Breast epithelium (tissue), 4 donors: ENCODE measurements at regions not wholly inside any gene's neighbourhood (a gene's known extent, or its start where the extent isn't known, plus 50 kb on each side); places are given as distances from the start of the nearest gene placed in this dataset.
"Not testable (repeated sequence)": the region's sequence is repeated elsewhere in the genome, so short reads cannot be mapped to it uniquely, and the experiment has no call there.

Source experiments
- DNase-seq, 2 donors: peaks; one replicate each; pipeline ENCODE4 v3.0.0-alpha.2; 2019; ENCODE audit warnings: low spot score in 2 of 2
- H3K27ac ChIP-seq, 2 donors: fragments of 200-600 bp; sonication (generic) in 1 of 2; one replicate each; pipeline ENCODE4 v1.5.1; 2016 to 2019; ENCODE audit warnings: mild to moderate bottlenecking in 1 of 2
- H3K27me3 ChIP-seq, 2 donors: fragments of 200-600 bp; sonication (generic) in 1 of 2; one replicate each; pipeline versions ENCODE4 v1.5.1 to v1.6.0; 2017 to 2019; ENCODE audit warnings: control low read depth in 1 of 2, mild to moderate bottlenecking in 1 of 2
- H3K36me3 ChIP-seq: fragments of 200-600 bp; one replicate; pipeline ENCODE4 v1.5.1; 2019
- H3K4me1 ChIP-seq, 2 donors: fragments of 200-600 bp; sonication (generic); one replicate each; pipeline ENCODE4 v1.5.1; 2016 to 2019; ENCODE audit warnings: control low read depth in 1 of 2
- H3K4me3 ChIP-seq, 3 donors: fragments of 200-600 bp; sonication (generic); 1 replicate in 2 of 3; 2 replicates in 1 of 3; pipeline ENCODE4 v1.5.1; 2016 to 2019; ENCODE audit warnings: mild to moderate bottlenecking in 3 of 3, moderate library complexity in 2 of 3
- H3K9me3 ChIP-seq, 2 donors: fragments of 200-600 bp; sonication (generic) in 1 of 2; one replicate each; pipeline ENCODE4 v1.5.1; 2016 to 2019; ENCODE audit warnings: control low read depth in 1 of 2
- POLR2A ChIP-seq: fragments of 450-650 bp; IDR thresholded peaks from one replicate; pipeline ENCODE4 v1.6.1; 2016; ENCODE audit warnings: antibody characterized with exemption, mild to moderate bottlenecking, moderate library complexity
- POLR2AphosphoS5 ChIP-seq, 3 donors: sonication (generic); formaldehyde crosslinking; IDR thresholded peaks; one replicate each; pipeline ENCODE4 v1.6.1; 2017; ENCODE audit warnings: antibody characterized with exemption in 3 of 3
- intact Hi-C: fragments of 100-400 bp; cut with DNase I; formaldehyde crosslinking; loops from one replicate; pipeline ENCODE4 v1.15.1; 2023; ENCODE audit warnings: low total_unique reads
- TF ChIP-seq, protein P1 (sequence below), 3 donors: fragments of 450-650 bp; IDR thresholded peaks; one replicate each; pipeline ENCODE4 v1.5.1; 2016 to 2017; ENCODE audit warnings: antibody characterized with exemption in 3 of 3, mild to moderate bottlenecking in 3 of 3, moderate library complexity in 3 of 3

- Histone ChIP-seq H3K4me3 (no peak overlapping the region), H3K27me3 (no peaks in the 10 kb centered on the region), H3K27ac (no peak overlapping the region), H3K36me3 (no peaks in the 10 kb centered on the region), H3K9me3 (no peaks in the 10 kb centered on the region), H3K4me1 (no peaks in the 10 kb centered on the region)
- intact Hi-C loops = no loop called here
- no peak for DNase-seq
- TF ChIP-seq, protein P1, sequence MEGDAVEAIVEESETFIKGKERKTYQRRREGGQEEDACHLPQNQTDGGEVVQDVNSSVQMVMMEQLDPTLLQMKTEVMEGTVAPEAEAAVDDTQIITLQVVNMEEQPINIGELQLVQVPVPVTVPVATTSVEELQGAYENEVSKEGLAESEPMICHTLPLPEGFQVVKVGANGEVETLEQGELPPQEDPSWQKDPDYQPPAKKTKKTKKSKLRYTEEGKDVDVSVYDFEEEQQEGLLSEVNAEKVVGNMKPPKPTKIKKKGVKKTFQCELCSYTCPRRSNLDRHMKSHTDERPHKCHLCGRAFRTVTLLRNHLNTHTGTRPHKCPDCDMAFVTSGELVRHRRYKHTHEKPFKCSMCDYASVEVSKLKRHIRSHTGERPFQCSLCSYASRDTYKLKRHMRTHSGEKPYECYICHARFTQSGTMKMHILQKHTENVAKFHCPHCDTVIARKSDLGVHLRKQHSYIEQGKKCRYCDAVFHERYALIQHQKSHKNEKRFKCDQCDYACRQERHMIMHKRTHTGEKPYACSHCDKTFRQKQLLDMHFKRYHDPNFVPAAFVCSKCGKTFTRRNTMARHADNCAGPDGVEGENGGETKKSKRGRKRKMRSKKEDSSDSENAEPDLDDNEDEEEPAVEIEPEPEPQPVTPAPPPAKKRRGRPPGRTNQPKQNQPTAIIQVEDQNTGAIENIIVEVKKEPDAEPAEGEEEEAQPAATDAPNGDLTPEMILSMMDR (IDR thresholded peaks at IDR 0.05) = no peak
- TF ChIP-seq POLR2AphosphoS5 (IDR thresholded peaks at IDR 0.05) = no peak
- TF ChIP-seq POLR2A = no peak
These were observed 335.6 kb upstream of the ID2 start for GRCh38 chr2:8346208-8346607.

DNA sequence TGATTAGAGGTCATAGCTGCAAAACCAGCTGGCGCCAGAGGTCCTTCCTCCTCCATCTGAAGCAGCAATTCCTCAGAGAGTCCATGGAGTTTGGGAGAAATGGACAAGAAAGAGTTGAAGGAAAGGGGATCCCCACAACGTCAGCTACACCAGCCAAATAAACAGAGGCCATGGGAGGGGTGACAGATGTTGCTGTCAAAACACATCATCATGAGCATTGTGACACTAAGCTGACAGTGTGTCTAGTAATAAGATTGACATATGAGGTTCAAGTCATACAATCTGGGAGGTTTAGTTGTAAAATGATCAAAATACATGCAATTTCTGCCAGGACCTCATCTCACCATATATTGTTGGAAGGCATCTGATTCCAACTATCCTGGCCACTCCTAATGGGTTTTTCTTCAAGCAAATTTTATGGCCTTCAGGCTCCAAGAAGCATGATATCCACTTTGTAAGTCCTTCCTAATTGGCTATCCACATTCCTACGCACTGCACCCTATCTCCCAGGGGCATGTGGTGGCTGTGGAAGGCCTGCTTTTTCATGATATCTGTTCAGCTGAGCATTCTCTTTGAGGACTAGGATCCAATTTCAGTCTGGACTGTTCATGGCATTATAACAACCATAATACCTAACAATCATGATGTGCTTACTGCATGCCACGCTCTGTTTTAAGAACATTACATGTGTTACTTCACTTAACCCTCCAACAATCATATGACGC, 335.0 kb upstream of the ID2 start:
- no peak for TF ChIP-seq POLR2A
- TF ChIP-seq, protein P1 (IDR thresholded peaks at IDR 0.05) = no peak
- H3K36me3 ChIP-seq = no peaks in the 10 kb centered on the region
- no peaks in the 10 kb centered on the region for H3K9me3 ChIP-seq
- intact Hi-C loops = no loop called here
- no peaks in the 10 kb centered on the region for H3K27me3 ChIP-seq
- DNase-seq = no peak
- no peak overlapping the region for H3K27ac ChIP-seq
- H3K4me3 ChIP-seq = no peak overlapping the region
- H3K4me1 ChIP-seq = no peaks in the 10 kb centered on the region

GRCh38 chr2:8348911-8349310, 332.9 kb upstream of the ID2 start:
- intact Hi-C loops, H3K4me3 ChIP-seq, H3K27ac ChIP-seq, H3K27me3 ChIP-seq, H3K9me3 ChIP-seq, H3K36me3 ChIP-seq, DNase-seq, H3K4me1 ChIP-seq: not testable (repeated sequence)

DNA sequence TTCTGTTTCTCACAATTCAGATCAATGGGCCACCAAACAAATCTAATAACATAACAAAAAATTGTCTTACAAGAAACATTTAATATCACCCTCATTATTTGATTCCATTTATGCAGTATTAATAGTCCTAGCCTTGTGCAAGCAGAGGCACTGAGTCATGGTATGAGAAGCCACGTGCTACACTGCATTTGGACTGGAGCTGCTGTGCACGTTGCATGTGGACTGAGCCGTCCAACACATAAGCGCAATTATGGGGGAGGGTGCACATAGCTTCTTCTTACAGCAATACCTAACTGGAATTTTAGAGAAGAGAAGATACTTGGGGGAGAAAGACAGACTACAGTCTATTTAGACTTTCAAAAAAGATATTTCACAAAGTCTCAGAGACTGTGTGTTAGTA, 329.6 kb upstream of the ID2 start:
- DNase-seq = no peak
- TF ChIP-seq POLR2A = no peak
- TF ChIP-seq, protein P1 (IDR thresholded peaks at IDR 0.05) = no peak
- no peak for TF ChIP-seq POLR2AphosphoS5 (IDR thresholded peaks at IDR 0.05)
- intact Hi-C loops = no loop called here
- no peak overlapping the region for H3K27ac ChIP-seq
- peaks cover 0 to 6% of the 10 kb centered on the region in 2 donors for H3K9me3 ChIP-seq
- H3K4me3 ChIP-seq = no peak overlapping the region
- H3K36me3 ChIP-seq = no peaks in the 10 kb centered on the region
- H3K27me3 ChIP-seq = no peaks in the 10 kb centered on the region
- no peaks in the 10 kb centered on the region for H3K4me1 ChIP-seq

GRCh38 chr2:8352989-8353388, 328.9 kb upstream of the ID2 start:
- Histone ChIP-seq H3K9me3 (peaks cover 0 to 6% of the 10 kb centered on the region in 2 donors), H3K27me3 (no peaks in the 10 kb centered on the region), H3K4me3 (no peak overlapping the region), H3K27ac (no peak overlapping the region), H3K36me3 (no peaks in the 10 kb centered on the region), H3K4me1 (no peaks in the 10 kb centered on the region)
- DNase-seq = no peak
- no peak for TF ChIP-seq POLR2AphosphoS5 (IDR thresholded peaks at IDR 0.05)
- intact Hi-C loops = no loop called here

DNA sequence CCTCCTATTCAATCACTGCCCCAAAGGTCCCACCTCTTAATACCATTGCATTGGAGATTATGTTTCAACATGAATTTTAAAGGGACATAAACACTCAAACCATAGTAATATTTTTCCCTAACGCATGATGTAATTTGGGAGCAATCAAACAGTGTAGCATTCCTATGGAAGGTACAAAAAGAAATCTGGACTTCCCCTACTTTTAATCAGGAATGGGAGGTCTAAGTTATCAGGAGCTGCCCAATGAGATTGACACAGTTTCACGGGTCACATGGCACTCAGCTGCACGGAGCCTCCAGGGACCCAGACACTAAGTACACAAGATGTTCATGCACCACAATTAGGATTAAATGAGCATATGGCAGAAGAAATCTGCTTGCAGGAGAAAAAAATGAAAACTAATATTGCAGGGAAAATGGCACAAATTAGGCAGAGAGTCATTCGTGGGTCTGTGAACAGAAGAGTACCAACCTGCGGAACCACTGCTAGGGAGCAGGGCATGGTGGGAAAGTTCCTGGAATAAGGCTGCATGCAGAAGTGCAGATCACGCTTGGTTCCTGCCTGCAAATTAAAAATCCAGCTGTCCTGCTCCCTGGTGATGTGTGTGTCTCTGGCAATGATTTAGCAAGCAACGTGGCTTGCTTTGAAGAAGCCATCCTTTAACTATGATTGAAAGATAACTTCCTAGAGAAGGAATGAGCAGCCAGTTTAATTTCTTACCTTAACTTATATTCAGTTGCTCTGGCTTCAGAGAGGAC, 326.6 kb upstream of the ID2 start:
- TF ChIP-seq POLR2AphosphoS5 (IDR thresholded peaks at IDR 0.05) (no peak), POLR2A (no peak)
- TF ChIP-seq, protein P1 (IDR thresholded peaks at IDR 0.05) = no peak
- no peaks in the 10 kb centered on the region for H3K27me3 ChIP-seq
- no peak for DNase-seq
- no peaks in the 10 kb centered on the region for H3K36me3 ChIP-seq
- no peak overlapping the region for H3K4me3 ChIP-seq
- H3K27ac ChIP-seq = no peak overlapping the region
- peaks cover 0 to 6% of the 10 kb centered on the region in 2 donors for H3K9me3 ChIP-seq
- intact Hi-C loops = loop anchor here (5.0 kb wide), 1 partner anchor 178 kb away; no protein-coding TSS in a partner anchor
- no peaks in the 10 kb centered on the region for H3K4me1 ChIP-seq
